HG02678 (cell line): ENCODE measurements at regions not wholly inside any gene's neighbourhood (a gene's known extent, or its start where the extent isn't known, plus 50 kb on each side); places are given as distances from the start of the nearest gene placed in this dataset.

ENCODE experiments used
- ATAC-seq: cut with Tn5 transposase; IDR thresholded peaks from one replicate; pipeline ENCODE4 v1.9.1; 2021; ENCODE audit warnings: mild to moderate bottlenecking, moderate library complexity; ENCODE audit not compliant: unreplicated experiment

- ATAC-seq = no peak
Observed at GRCh38 chr2:59938181-59938580, 615.3 kb downstream of the BCL11A start.

- no peak for ATAC-seq
Observed at GRCh38 chr2:59936048-59936447, 617.4 kb downstream of the BCL11A start.

- ATAC-seq = no peak
Observed at GRCh38 chr2:59935005-59935404, 618.4 kb downstream of the BCL11A start.

GRCh38 chr2:59933948-59934347, 619.5 kb downstream of the BCL11A start:
- ATAC-seq = no peak

- no peak for ATAC-seq
Observed at GRCh38 chr2:59932341-59932740, 621.1 kb downstream of the BCL11A start.

- no peak for ATAC-seq
Observed at GRCh38 chr2:59930430-59930829, 623.0 kb downstream of the BCL11A start.

GRCh38 chr2:59926731-59927130, 626.7 kb downstream of the BCL11A start:
- ATAC-seq = no peak

GRCh38 chr2:59925321-59925720, 628.1 kb downstream of the BCL11A start:
- ATAC-seq = no peak

- no peak for ATAC-seq
Observed at GRCh38 chr2:59924346-59924745, 629.1 kb downstream of the BCL11A start.

GRCh38 chr2:59922450-59922849, 631.0 kb downstream of the BCL11A start:
- ATAC-seq = no peak

- ATAC-seq = no peak
Observed at GRCh38 chr2:59921743-59922142, 631.7 kb downstream of the BCL11A start.

GRCh38 chr2:59920961-59921360, 632.5 kb downstream of the BCL11A start:
- ATAC-seq = no peak

- ATAC-seq = no peak
Observed at GRCh38 chr2:59920307-59920706, 633.1 kb downstream of the BCL11A start.

GRCh38 chr2:59919579-59919978, 633.9 kb downstream of the BCL11A start:
- ATAC-seq = no peak

GRCh38 chr2:59912042-59912441, 641.4 kb downstream of the BCL11A start:
- no peak for ATAC-seq

GRCh38 chr2:59910166-59910565, 643.3 kb downstream of the BCL11A start:
- ATAC-seq = no peak

- no peak for ATAC-seq
Observed at GRCh38 chr2:59909147-59909546, 644.3 kb downstream of the BCL11A start.

- ATAC-seq = no peak
Observed at GRCh38 chr2:59905731-59906130, 647.7 kb downstream of the BCL11A start.

- no peak for ATAC-seq
Observed at GRCh38 chr2:59903994-59904544, 649.4 kb downstream of the BCL11A start.

- ATAC-seq = no peak
Observed at GRCh38 chr2:59900728-59901452, 652.6 kb downstream of the BCL11A start.

- no peak for ATAC-seq
Observed at GRCh38 chr2:59899692-59900091, 653.8 kb downstream of the BCL11A start.

GRCh38 chr2:59896499-59897245, 656.8 kb downstream of the BCL11A start:
- no peak for ATAC-seq
